DOHH2 (cell line): ENCODE measurements at regions not wholly inside any gene's neighbourhood (a gene's known extent, or its start where the extent isn't known, plus 50 kb on each side); places are given as distances from the start of the nearest gene placed in this dataset.

Experiments used
- EZH2phosphoT487 ChIP-seq: fragments of 200-600 bp; sonication (generic); IDR thresholded peaks from 2 replicates; pipeline ENCODE4 v1.6.1; 2017; ENCODE audit warnings: borderline replicate concordance, mild to moderate bottlenecking, antibody characterized with exemption, low read length, moderate library complexity, mixed read lengths
- TF ChIP-seq, protein P1 (sequence below): fragments of 200-600 bp; sonication (generic); IDR thresholded peaks from one replicate; pipeline ENCODE4 v1.5.1; 2014; ENCODE audit warnings: antibody characterized with exemption, mild to moderate bottlenecking, low read depth, low read length; ENCODE audit not compliant: poor library complexity, severe bottlenecking

DNA sequence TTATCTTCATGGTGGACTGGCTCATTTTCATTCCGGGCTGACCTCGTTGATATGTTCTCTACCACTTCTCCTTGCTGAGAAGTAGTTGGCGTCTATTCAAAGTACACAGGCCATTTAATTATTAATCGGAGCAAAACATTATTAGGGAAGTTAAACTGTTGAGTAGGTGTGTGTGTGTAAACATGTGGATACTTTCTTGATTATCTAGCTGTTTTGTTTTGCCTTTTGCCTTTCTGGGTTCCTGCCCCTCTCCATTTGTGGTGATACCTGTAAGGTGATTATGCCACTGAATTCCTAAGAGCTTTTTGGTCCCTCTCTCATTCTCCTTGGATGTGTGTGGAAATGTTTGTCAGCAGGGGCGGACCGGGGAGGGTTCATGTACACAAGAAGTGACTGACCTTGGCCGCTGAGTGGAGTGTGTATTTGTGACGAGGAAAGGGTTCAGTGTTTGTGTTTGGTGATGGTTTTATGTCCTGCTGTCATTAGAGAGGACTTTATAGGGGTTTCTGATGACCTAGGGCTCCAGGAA, 56.6 kb upstream of the PPP2R5A start:
- TF ChIP-seq, protein P1, sequence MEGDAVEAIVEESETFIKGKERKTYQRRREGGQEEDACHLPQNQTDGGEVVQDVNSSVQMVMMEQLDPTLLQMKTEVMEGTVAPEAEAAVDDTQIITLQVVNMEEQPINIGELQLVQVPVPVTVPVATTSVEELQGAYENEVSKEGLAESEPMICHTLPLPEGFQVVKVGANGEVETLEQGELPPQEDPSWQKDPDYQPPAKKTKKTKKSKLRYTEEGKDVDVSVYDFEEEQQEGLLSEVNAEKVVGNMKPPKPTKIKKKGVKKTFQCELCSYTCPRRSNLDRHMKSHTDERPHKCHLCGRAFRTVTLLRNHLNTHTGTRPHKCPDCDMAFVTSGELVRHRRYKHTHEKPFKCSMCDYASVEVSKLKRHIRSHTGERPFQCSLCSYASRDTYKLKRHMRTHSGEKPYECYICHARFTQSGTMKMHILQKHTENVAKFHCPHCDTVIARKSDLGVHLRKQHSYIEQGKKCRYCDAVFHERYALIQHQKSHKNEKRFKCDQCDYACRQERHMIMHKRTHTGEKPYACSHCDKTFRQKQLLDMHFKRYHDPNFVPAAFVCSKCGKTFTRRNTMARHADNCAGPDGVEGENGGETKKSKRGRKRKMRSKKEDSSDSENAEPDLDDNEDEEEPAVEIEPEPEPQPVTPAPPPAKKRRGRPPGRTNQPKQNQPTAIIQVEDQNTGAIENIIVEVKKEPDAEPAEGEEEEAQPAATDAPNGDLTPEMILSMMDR: no peak
- TF ChIP-seq EZH2phosphoT487: no peak
